Uterus (tissue), 3 donors: ENCODE measurements at regions not wholly inside any gene's neighbourhood (a gene's known extent, or its start where the extent isn't known, plus 50 kb on each side); places are given as distances from the start of the nearest gene placed in this dataset.

Experiments
- DNase-seq, 2 donors: peaks; one replicate each; pipeline ENCODE4 v3.0.0-alpha.2; 2019 to 2020
- H3K27ac ChIP-seq, 2 donors: fragments of 200-600 bp; sonication (generic); 1 replicate in 1 of 2; 2 replicates in 1 of 2; pipeline ENCODE4 v1.5.1; 2016 to 2018
- H3K27me3 ChIP-seq, 2 donors: fragments of 200-600 bp; sonication (generic); one replicate each; pipeline ENCODE4 v1.5.1; 2018 to 2019; ENCODE audit warnings: control low read depth in 1 of 2
- H3K36me3 ChIP-seq, 2 donors: fragments of 200-600 bp; sonication (generic); one replicate each; pipeline ENCODE4 v1.5.1; 2019; ENCODE audit warnings: control low read depth in 1 of 2
- H3K4me1 ChIP-seq, 2 donors: fragments of 200-600 bp; sonication (generic); one replicate each; pipeline ENCODE4 v1.5.1; 2018 to 2019; ENCODE audit warnings: control low read depth in 1 of 2
- H3K4me3 ChIP-seq, 2 donors: fragments of 200-600 bp; sonication (generic); 1 replicate in 1 of 2; 2 replicates in 1 of 2; pipeline ENCODE4 v1.5.1; 2018 to 2019; ENCODE audit warnings: mild to moderate bottlenecking in 1 of 2
- H3K9me3 ChIP-seq, 2 donors: fragments of 200-600 bp; sonication (generic); one replicate each; pipeline ENCODE4 v1.5.1; 2019; ENCODE audit warnings: control low read depth in 1 of 2
- CTCF ChIP-seq, 4 experiments: fragments of 200-600 bp in 2 of 4; fragments of 450-650 bp in 2 of 4; sonication (generic) in 2 of 4; IDR thresholded peaks; one replicate each; pipeline ENCODE4 v1.5.1; 2016 to 2019; ENCODE audit warnings: antibody characterized with exemption in 4 of 4, mild to moderate bottlenecking in 2 of 4, moderate library complexity in 1 of 4
- POLR2A ChIP-seq, 2 donors: fragments of 450-650 bp; IDR thresholded peaks; one replicate each; pipeline ENCODE4 v1.6.1; 2016; ENCODE audit warnings: antibody characterized with exemption in 2 of 2, mild to moderate bottlenecking in 1 of 2, moderate library complexity in 1 of 2
- intact Hi-C: fragments of 100-400 bp; cut with DNase I; formaldehyde crosslinking; loops from one replicate; pipeline ENCODE4 v1.15.1; 2023; ENCODE audit warnings: low total_unique reads
- donor health status: DM: yes; HTN: yes; CAD: no.

- Histone ChIP-seq H3K27ac (no peak overlapping the region), H3K9me3 (no peaks in the 10 kb centered on the region), H3K4me1 (no peaks in the 10 kb centered on the region), H3K36me3 (no peaks in the 10 kb centered on the region), H3K4me3 (no peak overlapping the region), H3K27me3 (no peaks in the 10 kb centered on the region)
- TF ChIP-seq POLR2A (IDR thresholded peaks at IDR 0.05) (no peak), CTCF (IDR thresholded peaks at IDR 0.05) (no peak)
- intact Hi-C loops = no loop called here
- no peak for DNase-seq
These were observed 137.3 kb upstream of the ZNF507 start for GRCh38 chr19:32208060-32208459.

DNA sequence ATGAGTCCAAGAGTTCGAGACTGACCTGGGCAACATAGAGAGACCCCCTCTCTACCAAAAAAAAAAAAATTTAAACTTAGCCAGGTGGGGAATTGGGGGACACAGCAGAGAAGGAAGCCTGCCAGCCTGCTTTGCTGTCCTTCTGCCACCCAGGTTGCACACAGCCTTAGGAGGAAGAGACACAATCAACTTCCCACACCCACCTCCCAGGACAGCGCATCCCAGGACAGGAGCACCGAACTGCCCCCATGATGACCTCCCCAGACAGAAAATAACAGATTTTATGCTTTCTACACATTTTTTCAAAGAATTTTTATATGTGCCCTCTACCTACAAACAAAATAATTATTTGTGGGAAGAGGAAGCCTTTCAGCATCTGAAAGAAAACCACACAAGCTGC, 126.0 kb upstream of the ZNF507 start:
- intact Hi-C loops = no loop called here
- H3K36me3 ChIP-seq = no peaks in the 10 kb centered on the region
- no peak for TF ChIP-seq POLR2A (IDR thresholded peaks at IDR 0.05)
- TF ChIP-seq CTCF (IDR thresholded peaks at IDR 0.05) = no peak
- no peak overlapping the region for H3K4me3 ChIP-seq
- H3K4me1 ChIP-seq = no peaks in the 10 kb centered on the region
- DNase-seq = no peak
- no peaks in the 10 kb centered on the region for H3K27me3 ChIP-seq
- no peaks in the 10 kb centered on the region for H3K9me3 ChIP-seq
- no peak overlapping the region for H3K27ac ChIP-seq

GRCh38 chr19:32219881-32220472, 125.4 kb upstream of the ZNF507 start:
- no peak for DNase-seq
- Histone ChIP-seq H3K9me3 (no peaks in the 10 kb centered on the region), H3K27me3 (no peaks in the 10 kb centered on the region), H3K27ac (no peak overlapping the region), H3K4me1 (no peaks in the 10 kb centered on the region), H3K36me3 (no peaks in the 10 kb centered on the region), H3K4me3 (no peak overlapping the region)
- intact Hi-C loops = loop anchor here (10.0 kb wide), 1 partner anchor 1545 kb away; no protein-coding TSS in a partner anchor
- no peak for TF ChIP-seq POLR2A (IDR thresholded peaks at IDR 0.05)
- no peak for TF ChIP-seq CTCF (IDR thresholded peaks at IDR 0.05)

- H3K36me3 ChIP-seq = no peaks in the 10 kb centered on the region
- no peak for TF ChIP-seq CTCF (IDR thresholded peaks at IDR 0.05)
- TF ChIP-seq POLR2A (IDR thresholded peaks at IDR 0.05) = no peak
- no peak for DNase-seq
- H3K27ac ChIP-seq = no peak overlapping the region
- no peaks in the 10 kb centered on the region for H3K9me3 ChIP-seq
- intact Hi-C loops = loop anchor here (10.0 kb wide), 1 partner anchor 1546 kb away; no protein-coding TSS in a partner anchor
- H3K4me1 ChIP-seq = no peaks in the 10 kb centered on the region
- no peaks in the 10 kb centered on the region for H3K27me3 ChIP-seq
- no peak overlapping the region for H3K4me3 ChIP-seq
These were observed 124.5 kb upstream of the ZNF507 start for GRCh38 chr19:32220951-32221350.

- Histone ChIP-seq H3K36me3 (no peaks in the 10 kb centered on the region), H3K4me1 (no peaks in the 10 kb centered on the region), H3K9me3 (no peaks in the 10 kb centered on the region), H3K27me3 (no peaks in the 10 kb centered on the region), H3K4me3 (no peak overlapping the region), H3K27ac (no peak overlapping the region)
- no peak for TF ChIP-seq POLR2A (IDR thresholded peaks at IDR 0.05)
- TF ChIP-seq CTCF (IDR thresholded peaks at IDR 0.05) = no peak
- intact Hi-C loops = loop anchor here (10.0 kb wide), 1 partner anchor 1548 kb away; no protein-coding TSS in a partner anchor
- no peak for DNase-seq
These were observed 122.9 kb upstream of the ZNF507 start for GRCh38 chr19:32222556-32222955.
